Spleen (tissue), 11 donors: ENCODE measurements at regions not wholly inside any gene's neighbourhood (a gene's known extent, or its start where the extent isn't known, plus 50 kb on each side); places are given as distances from the start of the nearest gene placed in this dataset.

Experiments used
- DNase-seq: peaks from one replicate; pipeline ENCODE4 v3.0.0-alpha.2; 2020
- H3K27ac ChIP-seq, 8 donors: fragments of 200-600 bp; sonication (generic) in 7 of 8; 1 replicate in 4 of 8; 2 replicates in 4 of 8; pipeline versions ENCODE4 v1.5.0 to v1.8.0; 2016 to 2021; ENCODE audit warnings: inconsistent platforms in 4 of 8, mild to moderate bottlenecking in 4 of 8, moderate library complexity in 1 of 8
- H3K27me3 ChIP-seq, 7 donors: fragments of 200-600 bp; sonication (generic) in 6 of 7; replicated peaks in 1 of 7; 1 replicate in 4 of 7; 2 replicates in 3 of 7; pipeline versions ENCODE4 v1.5.0 to v1.8.0; 2016 to 2021; ENCODE audit warnings: inconsistent platforms in 3 of 7, mild to moderate bottlenecking in 1 of 7
- H3K36me3 ChIP-seq, 6 donors: fragments of 200-600 bp; sonication (generic) in 5 of 6; 1 replicate in 4 of 6; 2 replicates in 2 of 6; pipeline versions ENCODE4 v1.5.0 to v1.8.0; 2016 to 2021; ENCODE audit warnings: inconsistent platforms in 2 of 6
- H3K4me1 ChIP-seq, 6 donors: fragments of 200-600 bp; sonication (generic) in 5 of 6; 1 replicate in 3 of 6; 2 replicates in 3 of 6; pipeline versions ENCODE4 v1.5.0 to v1.8.0; 2016 to 2021; ENCODE audit warnings: inconsistent platforms in 3 of 6
- H3K4me3 ChIP-seq, 8 donors: fragments of 200-600 bp; sonication (generic) in 7 of 8; 1 replicate in 4 of 8; 2 replicates in 4 of 8; pipeline versions ENCODE4 v1.5.0 to v1.8.0; 2016 to 2021; ENCODE audit warnings: inconsistent platforms in 4 of 8, mild to moderate bottlenecking in 4 of 8, moderate library complexity in 2 of 8
- H3K9me3 ChIP-seq, 8 donors: fragments of 200-600 bp; sonication (generic) in 7 of 8; 1 replicate in 4 of 8; 2 replicates in 4 of 8; pipeline versions ENCODE4 v1.5.0 to v1.8.0; 2016 to 2021; ENCODE audit warnings: inconsistent platforms in 4 of 8
- POLR2A ChIP-seq, 3 donors: fragments of 450-650 bp; IDR thresholded peaks; one replicate each; pipeline ENCODE4 v1.5.1; 2017; ENCODE audit warnings: antibody characterized with exemption in 3 of 3, mild to moderate bottlenecking in 1 of 3
- POLR2AphosphoS5 ChIP-seq, 3 donors: sonication (generic); formaldehyde crosslinking; IDR thresholded peaks; one replicate each; pipeline ENCODE4 v1.5.1; 2017; ENCODE audit warnings: antibody characterized with exemption in 3 of 3
- WGBS, 5 donors: extraction: QIAGEN DNeasy Blood & Tissue Kit in 3 of 5; methylation state at CpG; one replicate each; pipeline versions ENCODE4 v1.1.5 to v1.1.7; 2013 to 2018; 5-methylcytosine and 5-hydroxymethylcytosine counted together
- intact Hi-C: fragments of 100-400 bp; cut with DNase I; formaldehyde crosslinking; loops from one replicate; pipeline ENCODE4 v1.15.0; 2023; ENCODE audit warnings: low total_unique reads
- TF ChIP-seq, protein P1 (sequence below), 11 experiments: fragments of 200-600 bp in 7 of 11; fragments of 450-650 bp in 4 of 11; sonication (generic) in 4 of 11; IDR thresholded peaks in 8 of 11; conservative IDR thresholded peaks in 3 of 11; 1 replicate in 7 of 11; 2 replicates in 4 of 11; pipeline versions ENCODE4 v1.4.0 to v1.8.0; 2016 to 2021; ENCODE audit warnings: antibody characterized with exemption in 11 of 11, inconsistent platforms in 4 of 11, mild to moderate bottlenecking in 1 of 11
- donor health status: healthy with polysubstance abuse.
- donor health status: DM: no; HTN: no; CAD: no; lungs with moderate emphysema.
- donor health status: DM: no; HTN: no; CAD: no.
- donor health status: Bipolar disorder and iron deficiency.
- donor health status: healthy.
- donor health status: DM: no; HTN: no; CAD: no.
- donor health status: DM: yes; HTN: yes; CAD: no.

DNA sequence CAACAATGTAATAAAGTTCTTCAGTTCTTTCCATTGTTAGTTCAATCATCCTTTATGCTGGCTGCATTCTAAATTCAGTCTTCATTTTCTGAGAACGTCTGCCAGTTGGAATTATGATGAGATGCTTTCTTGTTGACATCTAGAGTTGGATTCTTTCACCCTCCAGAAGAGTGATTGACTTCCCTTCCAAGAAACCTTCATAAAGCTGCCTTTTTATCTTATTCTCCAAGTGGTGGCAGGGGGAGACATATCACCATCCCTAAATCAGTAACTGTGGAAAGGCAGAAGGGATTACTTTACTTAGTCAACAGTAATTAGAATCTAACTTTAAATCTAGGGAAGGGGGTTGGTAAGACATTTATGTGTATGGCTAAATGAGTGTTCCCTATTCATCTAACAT lies 86.8 kb upstream of the GULP1 start:
- no peaks in the 10 kb centered on the region for H3K36me3 ChIP-seq

DNA sequence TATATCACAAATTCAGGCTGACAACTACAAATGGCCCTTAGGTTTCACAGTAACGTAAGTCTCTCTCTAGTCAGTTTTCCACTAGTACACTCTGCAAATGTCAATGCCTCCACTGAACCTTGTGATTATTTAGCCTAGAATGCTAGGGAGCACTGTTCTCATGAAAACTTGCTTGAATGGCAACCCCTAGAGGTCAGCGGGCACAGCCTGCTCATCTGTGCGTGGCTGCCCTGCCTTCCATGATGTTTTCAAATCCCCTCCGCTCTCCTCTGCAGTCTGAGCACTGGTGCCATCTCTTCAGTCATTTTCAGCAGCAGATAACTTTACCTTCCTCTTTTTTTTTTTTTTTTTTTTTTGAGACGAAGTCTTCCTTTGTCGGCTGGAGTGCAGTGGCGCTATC lies 84.1 kb upstream of the GULP1 start:
- Histone ChIP-seq H3K4me3 (no peak overlapping the region), H3K27ac (no peak overlapping the region), H3K27me3 (no peaks in the 10 kb centered on the region), H3K9me3 (no peaks in the 10 kb centered on the region), H3K4me1 (no peaks in the 10 kb centered on the region), H3K36me3 (no peaks in the 10 kb centered on the region)
- 91 to 94% (median 93%) methylated on average over 7 of the region's 7 CpGs for WGBS, 5 donors
- TF ChIP-seq POLR2A (IDR thresholded peaks at IDR 0.05) = no peak
- TF ChIP-seq, protein P1, sequence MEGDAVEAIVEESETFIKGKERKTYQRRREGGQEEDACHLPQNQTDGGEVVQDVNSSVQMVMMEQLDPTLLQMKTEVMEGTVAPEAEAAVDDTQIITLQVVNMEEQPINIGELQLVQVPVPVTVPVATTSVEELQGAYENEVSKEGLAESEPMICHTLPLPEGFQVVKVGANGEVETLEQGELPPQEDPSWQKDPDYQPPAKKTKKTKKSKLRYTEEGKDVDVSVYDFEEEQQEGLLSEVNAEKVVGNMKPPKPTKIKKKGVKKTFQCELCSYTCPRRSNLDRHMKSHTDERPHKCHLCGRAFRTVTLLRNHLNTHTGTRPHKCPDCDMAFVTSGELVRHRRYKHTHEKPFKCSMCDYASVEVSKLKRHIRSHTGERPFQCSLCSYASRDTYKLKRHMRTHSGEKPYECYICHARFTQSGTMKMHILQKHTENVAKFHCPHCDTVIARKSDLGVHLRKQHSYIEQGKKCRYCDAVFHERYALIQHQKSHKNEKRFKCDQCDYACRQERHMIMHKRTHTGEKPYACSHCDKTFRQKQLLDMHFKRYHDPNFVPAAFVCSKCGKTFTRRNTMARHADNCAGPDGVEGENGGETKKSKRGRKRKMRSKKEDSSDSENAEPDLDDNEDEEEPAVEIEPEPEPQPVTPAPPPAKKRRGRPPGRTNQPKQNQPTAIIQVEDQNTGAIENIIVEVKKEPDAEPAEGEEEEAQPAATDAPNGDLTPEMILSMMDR (IDR thresholded peaks at IDR 0.05 in 8 of 11, conservative IDR thresholded peaks at IDR 0.05 in 3 of 11) = no peak
- intact Hi-C loops = no loop called here
- DNase-seq = no peak

More for the DNA sequence above, 86.8 kb upstream of the GULP1 start:
- intact Hi-C loops = no loop called here
- 48 to 63% (median 50%) methylated on average over 1 of the region's 1 CpG for WGBS, 5 donors
- H3K27me3 ChIP-seq = no peaks in the 10 kb centered on the region
- TF ChIP-seq POLR2A (IDR thresholded peaks at IDR 0.05) (no peak), POLR2AphosphoS5 (IDR thresholded peaks at IDR 0.05) (no peak)
- TF ChIP-seq, protein P1 (IDR thresholded peaks at IDR 0.05 in 8 of 11, conservative IDR thresholded peaks at IDR 0.05 in 3 of 11) = no peak
- no peaks in the 10 kb centered on the region for H3K4me1 ChIP-seq
- H3K9me3 ChIP-seq = no peaks in the 10 kb centered on the region
- no peak for DNase-seq
- H3K4me3 ChIP-seq = no peak overlapping the region
- no peak overlapping the region for H3K27ac ChIP-seq

DNA sequence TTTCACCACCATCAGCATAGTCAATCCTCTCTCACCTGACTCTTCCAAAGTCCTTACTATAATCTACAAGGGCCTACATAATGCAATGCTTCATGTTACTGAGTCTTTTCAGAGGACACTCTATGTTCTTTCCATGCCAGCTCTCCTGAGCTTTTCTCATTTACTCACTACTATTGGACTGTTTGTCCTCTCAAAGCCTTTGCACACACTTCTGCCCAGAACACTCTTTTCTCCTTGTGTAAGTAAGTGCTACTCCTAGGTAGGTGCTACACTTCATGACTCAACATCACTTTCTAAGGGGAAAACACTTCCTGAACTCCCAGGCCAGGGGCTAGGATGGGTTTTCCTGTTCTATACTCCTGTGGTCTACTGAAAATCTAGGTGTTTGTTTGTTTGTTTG lies 82.5 kb upstream of the GULP1 start:
- intact Hi-C loops = no loop called here

DNA sequence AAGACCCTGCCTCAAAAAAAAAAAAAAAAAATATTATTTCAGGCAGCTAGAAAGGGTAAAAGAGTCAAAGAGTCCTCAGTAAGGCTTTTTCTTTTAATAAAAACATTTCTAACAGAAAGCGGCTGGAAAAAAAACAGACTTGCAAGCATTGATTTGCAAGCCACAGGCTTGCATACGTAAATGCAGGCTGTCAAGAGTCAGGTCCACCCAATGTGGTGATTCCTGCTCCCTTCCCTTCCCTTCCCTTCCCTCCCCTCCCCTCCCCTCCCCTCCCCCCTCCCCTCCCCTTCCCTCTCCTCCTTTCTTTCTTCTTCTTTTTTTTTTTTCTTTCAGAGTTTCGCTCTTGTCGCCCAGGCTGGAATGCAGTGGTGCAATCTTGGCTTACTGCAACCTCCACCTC lies 74.4 kb upstream of the GULP1 start:
- DNase-seq = no peak
- H3K27me3 ChIP-seq = no peaks in the 10 kb centered on the region
- no peak overlapping the region for H3K4me3 ChIP-seq
- no peaks in the 10 kb centered on the region for H3K4me1 ChIP-seq
- intact Hi-C loops = no loop called here
- 91 to 97% (median 91%) methylated on average over 2 to 4 of the region's 4 CpGs for WGBS, 5 donors
- no peak overlapping the region for H3K27ac ChIP-seq
- no peaks in the 10 kb centered on the region for H3K9me3 ChIP-seq
- TF ChIP-seq POLR2AphosphoS5 (IDR thresholded peaks at IDR 0.05) = no peak
- no peak for TF ChIP-seq POLR2A (IDR thresholded peaks at IDR 0.05)
- TF ChIP-seq, protein P1 (IDR thresholded peaks at IDR 0.05 in 8 of 11, conservative IDR thresholded peaks at IDR 0.05 in 3 of 11) = no peak
- no peaks in the 10 kb centered on the region for H3K36me3 ChIP-seq

More for the DNA sequence above, 82.5 kb upstream of the GULP1 start:
- Histone ChIP-seq H3K27ac (no peak overlapping the region), H3K36me3 (no peaks in the 10 kb centered on the region), H3K27me3 (no peaks in the 10 kb centered on the region), H3K4me1 (no peaks in the 10 kb centered on the region), H3K9me3 (no peaks in the 10 kb centered on the region), H3K4me3 (no peak overlapping the region)
- TF ChIP-seq, protein P1 (IDR thresholded peaks at IDR 0.05 in 8 of 11, conservative IDR thresholded peaks at IDR 0.05 in 3 of 11) = no peak
- TF ChIP-seq POLR2AphosphoS5 (IDR thresholded peaks at IDR 0.05) = no peak
- no peak for TF ChIP-seq POLR2A (IDR thresholded peaks at IDR 0.05)
- DNase-seq = no peak
